HL-60 (cell line): ENCODE measurements at regions not wholly inside any gene's neighbourhood (a gene's known extent, or its start where the extent isn't known, plus 50 kb on each side); places are given as distances from the start of the nearest gene placed in this dataset.
"Not testable (repeated sequence)": the region's sequence is repeated elsewhere in the genome, so short reads cannot be mapped to it uniquely, and the experiment has no call there.

Experiments used
- DNase-seq, 2 experiments: peaks; one replicate each; pipeline ENCODE4 v3.0.0-alpha.2; 2010 to 2020; ENCODE audit warnings: low read depth in 1 of 2, low spot score in 1 of 2
- H3K27ac ChIP-seq: fragments of 250-450 bp; sonication (Bioruptor Pico); replicated peaks from 2 replicates; pipeline ENCODE4 v1.5.1; 2020; ENCODE audit warnings: mild to moderate bottlenecking, moderate library complexity
- H3K27me3 ChIP-seq: fragments of 250-450 bp; sonication (Bioruptor Pico); 2 replicates; pipeline ENCODE4 v1.5.1; 2021; ENCODE audit warnings: mild to moderate bottlenecking, moderate library complexity; ENCODE audit not compliant: insufficient read depth, poor library complexity, severe bottlenecking
- H3K4me3 ChIP-seq: replicated peaks from 2 replicates; pipeline ENCODE4 v1.5.1; 2011; ENCODE audit warnings: mild to moderate bottlenecking, control low read depth, low read length; ENCODE audit not compliant: insufficient read depth
- GABPA ChIP-seq: IDR thresholded peaks from 2 replicates; pipeline ENCODE4 v1.6.1; 2012; ENCODE audit warnings: low read depth
- POLR2AphosphoS5 ChIP-seq: IDR thresholded peaks from 2 replicates; pipeline ENCODE4 v1.6.1; 2012; ENCODE audit warnings: low read depth
- SPI1 ChIP-seq: IDR thresholded peaks from 2 replicates; pipeline ENCODE4 v1.6.1; 2012; ENCODE audit warnings: low read depth, mild to moderate bottlenecking, borderline replicate concordance
- TF ChIP-seq, protein P1 (sequence below): IDR thresholded peaks from 2 replicates; pipeline ENCODE4 v1.6.1; 2012; ENCODE audit warnings: low read depth; ENCODE audit not compliant: insufficient replicate concordance
- TF ChIP-seq, protein P2 (sequence below): IDR thresholded peaks from one replicate; pipeline ENCODE4 v1.5.1; 2011; ENCODE audit warnings: low read length, control low read depth, inconsistent platforms; ENCODE audit not compliant: insufficient read depth

- not testable (repeated sequence) for DNase-seq, H3K27ac ChIP-seq, H3K27me3 ChIP-seq, H3K4me3 ChIP-seq
- 0 out of 2 replicates have a peak, but pooled peaks have one; percentile 4 for TF ChIP-seq SPI1
These were observed 213.2 kb upstream of the MGAT5 start for GRCh38 chr2:134040626-134041172.

GRCh38 chr2:134041877-134042276 is 212.0 kb upstream of the MGAT5 start:
- DNase-seq, result no peak
- TF ChIP-seq GABPA, result no peak
- TF ChIP-seq, protein P1, sequence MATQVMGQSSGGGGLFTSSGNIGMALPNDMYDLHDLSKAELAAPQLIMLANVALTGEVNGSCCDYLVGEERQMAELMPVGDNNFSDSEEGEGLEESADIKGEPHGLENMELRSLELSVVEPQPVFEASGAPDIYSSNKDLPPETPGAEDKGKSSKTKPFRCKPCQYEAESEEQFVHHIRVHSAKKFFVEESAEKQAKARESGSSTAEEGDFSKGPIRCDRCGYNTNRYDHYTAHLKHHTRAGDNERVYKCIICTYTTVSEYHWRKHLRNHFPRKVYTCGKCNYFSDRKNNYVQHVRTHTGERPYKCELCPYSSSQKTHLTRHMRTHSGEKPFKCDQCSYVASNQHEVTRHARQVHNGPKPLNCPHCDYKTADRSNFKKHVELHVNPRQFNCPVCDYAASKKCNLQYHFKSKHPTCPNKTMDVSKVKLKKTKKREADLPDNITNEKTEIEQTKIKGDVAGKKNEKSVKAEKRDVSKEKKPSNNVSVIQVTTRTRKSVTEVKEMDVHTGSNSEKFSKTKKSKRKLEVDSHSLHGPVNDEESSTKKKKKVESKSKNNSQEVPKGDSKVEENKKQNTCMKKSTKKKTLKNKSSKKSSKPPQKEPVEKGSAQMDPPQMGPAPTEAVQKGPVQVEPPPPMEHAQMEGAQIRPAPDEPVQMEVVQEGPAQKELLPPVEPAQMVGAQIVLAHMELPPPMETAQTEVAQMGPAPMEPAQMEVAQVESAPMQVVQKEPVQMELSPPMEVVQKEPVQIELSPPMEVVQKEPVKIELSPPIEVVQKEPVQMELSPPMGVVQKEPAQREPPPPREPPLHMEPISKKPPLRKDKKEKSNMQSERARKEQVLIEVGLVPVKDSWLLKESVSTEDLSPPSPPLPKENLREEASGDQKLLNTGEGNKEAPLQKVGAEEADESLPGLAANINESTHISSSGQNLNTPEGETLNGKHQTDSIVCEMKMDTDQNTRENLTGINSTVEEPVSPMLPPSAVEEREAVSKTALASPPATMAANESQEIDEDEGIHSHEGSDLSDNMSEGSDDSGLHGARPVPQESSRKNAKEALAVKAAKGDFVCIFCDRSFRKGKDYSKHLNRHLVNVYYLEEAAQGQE, result no peak
- H3K4me3 ChIP-seq, result no peak overlapping the region

DNA sequence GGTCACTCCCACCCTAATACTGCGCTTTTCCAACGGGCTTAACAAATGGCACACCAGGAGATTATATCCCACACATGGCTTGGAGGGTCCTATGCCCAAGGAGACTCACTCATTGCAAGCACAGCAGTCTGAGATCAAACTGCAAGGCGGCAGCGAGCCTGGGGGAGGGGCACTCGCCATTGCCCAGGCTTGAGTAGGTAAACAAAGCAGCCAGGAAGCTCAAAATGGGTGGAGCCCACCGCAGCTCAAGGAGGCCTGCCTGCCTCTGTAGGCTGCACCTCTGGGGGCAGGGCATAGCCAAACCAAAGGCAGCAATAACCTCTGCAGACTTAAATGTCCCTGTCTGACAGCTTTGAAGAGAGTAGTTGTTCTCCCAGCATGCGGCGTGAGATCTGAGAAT is 210.8 kb upstream of the MGAT5 start:
- H3K27ac ChIP-seq, H3K4me3 ChIP-seq, DNase-seq, H3K27me3 ChIP-seq: not testable (repeated sequence)

More at GRCh38 chr2:134041877-134042276, 212.0 kb upstream of the MGAT5 start:
- no peak overlapping the region for H3K27ac ChIP-seq
- no peaks in the 10 kb centered on the region for H3K27me3 ChIP-seq

GRCh38 chr2:134052173-134052572 is 201.7 kb upstream of the MGAT5 start:
- peak; percentile 5 to 36 for DNase-seq
- Histone ChIP-seq H3K27me3 (peaks cover 3% of the 10 kb centered on the region), H3K27ac (no peak overlapping the region), H3K4me3 (no peak overlapping the region)
- peak; percentile 80 for TF ChIP-seq SPI1
- TF ChIP-seq, protein P2, sequence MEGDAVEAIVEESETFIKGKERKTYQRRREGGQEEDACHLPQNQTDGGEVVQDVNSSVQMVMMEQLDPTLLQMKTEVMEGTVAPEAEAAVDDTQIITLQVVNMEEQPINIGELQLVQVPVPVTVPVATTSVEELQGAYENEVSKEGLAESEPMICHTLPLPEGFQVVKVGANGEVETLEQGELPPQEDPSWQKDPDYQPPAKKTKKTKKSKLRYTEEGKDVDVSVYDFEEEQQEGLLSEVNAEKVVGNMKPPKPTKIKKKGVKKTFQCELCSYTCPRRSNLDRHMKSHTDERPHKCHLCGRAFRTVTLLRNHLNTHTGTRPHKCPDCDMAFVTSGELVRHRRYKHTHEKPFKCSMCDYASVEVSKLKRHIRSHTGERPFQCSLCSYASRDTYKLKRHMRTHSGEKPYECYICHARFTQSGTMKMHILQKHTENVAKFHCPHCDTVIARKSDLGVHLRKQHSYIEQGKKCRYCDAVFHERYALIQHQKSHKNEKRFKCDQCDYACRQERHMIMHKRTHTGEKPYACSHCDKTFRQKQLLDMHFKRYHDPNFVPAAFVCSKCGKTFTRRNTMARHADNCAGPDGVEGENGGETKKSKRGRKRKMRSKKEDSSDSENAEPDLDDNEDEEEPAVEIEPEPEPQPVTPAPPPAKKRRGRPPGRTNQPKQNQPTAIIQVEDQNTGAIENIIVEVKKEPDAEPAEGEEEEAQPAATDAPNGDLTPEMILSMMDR, result no peak

GRCh38 chr2:134056173-134056572 is 197.7 kb upstream of the MGAT5 start:
- Histone ChIP-seq H3K4me3 (no peak overlapping the region), H3K27me3 (peaks cover 3% of the 10 kb centered on the region), H3K27ac (no peak overlapping the region)
- DNase-seq, result no peak
- TF ChIP-seq, protein P1, result no peak
- TF ChIP-seq SPI1, result no peak
- no peak for TF ChIP-seq GABPA
- TF ChIP-seq, protein P2, result no peak
- TF ChIP-seq POLR2AphosphoS5, result no peak

DNA sequence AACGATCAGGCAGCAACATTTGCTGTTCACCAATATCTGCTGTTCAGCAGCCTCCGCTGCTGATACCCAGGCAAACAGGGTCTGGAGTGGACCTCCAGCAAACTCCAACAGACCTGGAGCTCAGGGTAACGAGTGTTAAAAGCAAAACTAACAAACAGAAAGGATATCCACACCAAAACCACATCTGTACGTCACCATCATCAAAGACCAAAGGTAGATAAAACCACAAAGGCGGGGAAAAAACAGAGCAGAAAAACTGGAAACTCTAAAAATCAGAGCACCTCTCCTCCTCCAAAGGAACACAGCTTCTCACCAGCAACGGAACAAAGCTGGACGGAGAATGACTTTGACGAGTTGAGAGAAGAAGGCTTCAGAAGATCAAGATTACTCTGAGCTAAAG is 192.8 kb upstream of the MGAT5 start:
- H3K27ac ChIP-seq, DNase-seq, H3K4me3 ChIP-seq, H3K27me3 ChIP-seq: not testable (repeated sequence)

DNA sequence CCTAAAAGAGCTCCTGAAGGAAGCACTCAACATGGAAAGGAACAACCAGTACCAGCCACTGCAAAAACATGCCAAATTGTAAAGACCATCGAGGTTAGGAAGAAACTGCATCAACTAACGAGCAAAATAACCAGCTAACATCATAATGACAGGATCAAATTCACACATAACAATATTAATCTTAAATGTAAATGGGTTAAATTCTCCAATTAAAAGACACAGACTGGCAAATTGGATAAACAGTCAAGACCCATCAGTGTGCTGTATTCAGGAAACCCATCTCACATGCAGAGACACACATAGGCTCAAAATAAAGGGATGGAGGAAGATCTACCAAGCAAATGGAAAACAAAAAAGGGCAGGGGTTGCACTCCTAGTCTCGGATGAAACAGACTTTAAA is 191.6 kb upstream of the MGAT5 start:
- H3K27me3 ChIP-seq, DNase-seq, H3K4me3 ChIP-seq, H3K27ac ChIP-seq: not testable (repeated sequence)

GRCh38 chr2:134063916-134064315 is 190.0 kb upstream of the MGAT5 start:
- DNase-seq, H3K27me3 ChIP-seq, H3K27ac ChIP-seq, H3K4me3 ChIP-seq: not testable (repeated sequence)
